ENCODE measurements at regions not wholly inside any gene's neighbourhood (a gene's known extent, or its start where the extent isn't known, plus 50 kb on each side); places are given as distances from the start of the nearest gene placed in this dataset.

GRCh38 chr4:145280541-145280940 lies 100.2 kb upstream of the OTUD4 start:
- intact Hi-C loops (cut with DNase I; ENCODE audit: low total_unique reads): no loop called here
- no peaks in the 10 kb centered on the region for H3K36me3 ChIP-seq
- H3K4me3 ChIP-seq: no peak overlapping the region
- no peaks in the 10 kb centered on the region for H3K4me1 ChIP-seq
- H3K27me3 ChIP-seq: no peaks in the 10 kb centered on the region
- no peak for DNase-seq (ENCODE audit: low spot score in 2 of 2)
- no peak for TF ChIP-seq POLR2AphosphoS5 (IDR thresholded peaks at IDR 0.05)
- TF ChIP-seq POLR2A (IDR thresholded peaks at IDR 0.05): no peak
- TF ChIP-seq CTCF (IDR thresholded peaks at IDR 0.05): no peak
- H3K27ac ChIP-seq: no peak overlapping the region
- H3K9me3 ChIP-seq: no peaks in the 10 kb centered on the region

GRCh38 chr4:145279122-145279960 lies 99.0 kb upstream of the OTUD4 start:
- H3K4me1 ChIP-seq: no peaks in the 10 kb centered on the region
- intact Hi-C loops (cut with DNase I; ENCODE audit: low total_unique reads): no loop called here
- no peaks in the 10 kb centered on the region for H3K9me3 ChIP-seq
- H3K27ac ChIP-seq: no peak overlapping the region
- no peak for TF ChIP-seq POLR2A (IDR thresholded peaks at IDR 0.05)
- no peak for TF ChIP-seq CTCF (IDR thresholded peaks at IDR 0.05)
- no peak for TF ChIP-seq POLR2AphosphoS5 (IDR thresholded peaks at IDR 0.05)
- H3K27me3 ChIP-seq: no peaks in the 10 kb centered on the region
- H3K4me3 ChIP-seq: no peak overlapping the region
- no peaks in the 10 kb centered on the region for H3K36me3 ChIP-seq
- DNase-seq (ENCODE audit: low spot score in 2 of 2): no peak

GRCh38 chr4:145278341-145279121 lies 98.1 kb upstream of the OTUD4 start:
- Histone ChIP-seq H3K4me3 (no peak overlapping the region), H3K4me1 (no peaks in the 10 kb centered on the region), H3K9me3 (no peaks in the 10 kb centered on the region), H3K36me3 (no peaks in the 10 kb centered on the region), H3K27ac (no peak overlapping the region), H3K27me3 (no peaks in the 10 kb centered on the region)
- no peak for DNase-seq (ENCODE audit: low spot score in 2 of 2)
- intact Hi-C loops (cut with DNase I; ENCODE audit: low total_unique reads): no loop called here
- TF ChIP-seq POLR2A (IDR thresholded peaks at IDR 0.05) (no peak), CTCF (IDR thresholded peaks at IDR 0.05) (no peak), POLR2AphosphoS5 (IDR thresholded peaks at IDR 0.05) (no peak)

GRCh38 chr4:145277011-145277410 lies 96.6 kb upstream of the OTUD4 start:
- Histone ChIP-seq H3K36me3 (no peaks in the 10 kb centered on the region), H3K4me3 (no peak overlapping the region), H3K4me1 (no peaks in the 10 kb centered on the region), H3K9me3 (no peaks in the 10 kb centered on the region), H3K27me3 (no peaks in the 10 kb centered on the region), H3K27ac (no peak overlapping the region)
- intact Hi-C loops (cut with DNase I; ENCODE audit: low total_unique reads): no loop called here
- no peak for DNase-seq (ENCODE audit: low spot score in 2 of 2)
- TF ChIP-seq POLR2AphosphoS5 (IDR thresholded peaks at IDR 0.05) (no peak), CTCF (IDR thresholded peaks at IDR 0.05) (no peak), POLR2A (IDR thresholded peaks at IDR 0.05) (no peak)

- intact Hi-C loops (cut with DNase I; ENCODE audit: low total_unique reads): no loop called here
- H3K9me3 ChIP-seq: no peaks in the 10 kb centered on the region
- H3K4me3 ChIP-seq: no peak overlapping the region
- H3K27me3 ChIP-seq: no peaks in the 10 kb centered on the region
- H3K36me3 ChIP-seq: no peaks in the 10 kb centered on the region
- no peak overlapping the region for H3K27ac ChIP-seq
- TF ChIP-seq POLR2AphosphoS5 (IDR thresholded peaks at IDR 0.05) (no peak), POLR2A (IDR thresholded peaks at IDR 0.05) (no peak), CTCF (IDR thresholded peaks at IDR 0.05) (no peak)
- DNase-seq (ENCODE audit: low spot score in 2 of 2): no peak
- H3K4me1 ChIP-seq: no peaks in the 10 kb centered on the region
Measured at GRCh38 chr4:145276050-145276449, 95.7 kb upstream of the OTUD4 start.

Measured in breast epithelium (tissue), 4 donors.